ENCODE measurements at regions not wholly inside any gene's neighbourhood (a gene's known extent, or its start where the extent isn't known, plus 50 kb on each side); places are given as distances from the start of the nearest gene placed in this dataset.

DNA sequence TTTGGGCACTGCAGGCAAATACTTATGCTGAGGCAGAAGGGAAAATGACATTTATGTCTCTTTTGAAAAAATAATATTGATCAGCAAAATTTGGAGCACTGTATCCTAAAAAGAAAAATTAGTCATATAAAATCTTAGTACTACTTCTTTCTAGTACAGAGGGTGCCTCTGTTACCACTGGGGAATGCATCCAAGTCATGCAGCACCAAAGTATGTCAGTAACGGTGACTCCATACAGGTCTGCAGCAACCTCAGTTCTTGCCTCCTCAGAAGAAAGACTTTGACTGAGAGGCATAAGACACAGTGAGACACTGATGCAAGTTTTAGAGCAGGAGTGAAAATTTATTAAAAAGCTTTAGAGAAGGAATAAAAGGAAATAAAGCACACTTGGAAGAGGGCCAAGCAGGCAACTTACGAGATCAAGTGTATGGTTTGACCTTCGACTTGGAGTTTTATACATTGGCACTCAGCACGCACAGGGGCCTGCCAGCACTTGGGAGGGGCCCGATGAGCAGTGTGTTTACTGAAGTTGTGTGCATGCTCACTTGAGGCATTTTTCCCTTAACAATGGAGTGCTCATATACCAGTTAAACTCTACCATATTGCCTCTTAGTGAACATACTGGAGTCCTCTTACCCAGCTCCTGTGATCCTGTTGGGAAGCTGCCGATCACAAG is 1244.8 kb downstream of the EPHA7 start:
- CTCF ChIA-PET, result no interaction called here
- POLR2A ChIA-PET (ENCODE audit: low non-redundant PET), result no interaction called here
- no peak for DNase-seq (ENCODE audit: low spot score)
- TF ChIP-seq, protein P1, sequence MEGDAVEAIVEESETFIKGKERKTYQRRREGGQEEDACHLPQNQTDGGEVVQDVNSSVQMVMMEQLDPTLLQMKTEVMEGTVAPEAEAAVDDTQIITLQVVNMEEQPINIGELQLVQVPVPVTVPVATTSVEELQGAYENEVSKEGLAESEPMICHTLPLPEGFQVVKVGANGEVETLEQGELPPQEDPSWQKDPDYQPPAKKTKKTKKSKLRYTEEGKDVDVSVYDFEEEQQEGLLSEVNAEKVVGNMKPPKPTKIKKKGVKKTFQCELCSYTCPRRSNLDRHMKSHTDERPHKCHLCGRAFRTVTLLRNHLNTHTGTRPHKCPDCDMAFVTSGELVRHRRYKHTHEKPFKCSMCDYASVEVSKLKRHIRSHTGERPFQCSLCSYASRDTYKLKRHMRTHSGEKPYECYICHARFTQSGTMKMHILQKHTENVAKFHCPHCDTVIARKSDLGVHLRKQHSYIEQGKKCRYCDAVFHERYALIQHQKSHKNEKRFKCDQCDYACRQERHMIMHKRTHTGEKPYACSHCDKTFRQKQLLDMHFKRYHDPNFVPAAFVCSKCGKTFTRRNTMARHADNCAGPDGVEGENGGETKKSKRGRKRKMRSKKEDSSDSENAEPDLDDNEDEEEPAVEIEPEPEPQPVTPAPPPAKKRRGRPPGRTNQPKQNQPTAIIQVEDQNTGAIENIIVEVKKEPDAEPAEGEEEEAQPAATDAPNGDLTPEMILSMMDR (conservative IDR thresholded peaks at IDR 0.05; ENCODE audit: low read depth), result no peak
- H3K27ac ChIP-seq, result no peak overlapping the region

DNA sequence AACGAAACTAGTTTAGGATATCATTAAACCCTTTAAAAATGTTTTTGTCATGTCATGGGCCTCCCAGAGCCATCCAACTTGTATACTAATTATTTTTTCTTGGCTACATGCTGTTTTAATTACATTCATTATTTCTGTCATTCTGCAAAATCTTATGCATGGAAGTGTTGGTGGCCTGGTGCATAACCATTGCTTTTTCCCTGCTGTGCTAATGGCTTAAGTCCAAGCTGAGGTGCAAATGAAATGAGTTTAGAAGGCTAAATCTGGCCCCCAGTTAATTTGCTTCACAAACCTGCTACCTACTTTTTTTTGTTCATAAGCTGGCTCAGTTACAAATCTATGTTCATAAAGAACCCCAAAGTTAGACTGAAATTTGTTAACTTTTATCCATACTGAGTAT is 1249.9 kb downstream of the EPHA7 start:
- ChIA-PET POLR2A (ENCODE audit: low non-redundant PET) (no interaction called here), CTCF (no interaction called here)
- DNase-seq (ENCODE audit: low spot score), result no peak
- no peak overlapping the region for H3K27ac ChIP-seq
- TF ChIP-seq, protein P1 (conservative IDR thresholded peaks at IDR 0.05; ENCODE audit: low read depth), result no peak

DNA sequence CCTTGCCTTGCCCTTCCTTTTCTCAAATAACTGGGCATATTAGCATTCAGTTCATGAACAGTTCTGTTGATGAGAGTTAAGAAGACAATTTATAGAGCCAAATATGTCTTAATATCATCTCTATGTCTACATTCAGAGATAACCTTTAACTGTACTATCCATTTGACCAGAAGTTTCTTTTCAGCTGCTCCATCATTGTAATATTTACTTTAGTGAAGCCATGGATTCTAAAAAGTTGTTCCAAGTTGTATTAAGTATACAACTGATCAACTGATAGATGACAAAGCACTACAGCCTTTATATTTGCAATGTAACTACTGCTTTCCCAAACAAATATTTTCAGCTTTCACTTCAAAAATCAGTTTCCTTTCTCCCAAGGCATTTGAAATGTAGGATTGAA is 1252.7 kb downstream of the EPHA7 start:
- CTCF ChIA-PET, result no interaction called here

DNA sequence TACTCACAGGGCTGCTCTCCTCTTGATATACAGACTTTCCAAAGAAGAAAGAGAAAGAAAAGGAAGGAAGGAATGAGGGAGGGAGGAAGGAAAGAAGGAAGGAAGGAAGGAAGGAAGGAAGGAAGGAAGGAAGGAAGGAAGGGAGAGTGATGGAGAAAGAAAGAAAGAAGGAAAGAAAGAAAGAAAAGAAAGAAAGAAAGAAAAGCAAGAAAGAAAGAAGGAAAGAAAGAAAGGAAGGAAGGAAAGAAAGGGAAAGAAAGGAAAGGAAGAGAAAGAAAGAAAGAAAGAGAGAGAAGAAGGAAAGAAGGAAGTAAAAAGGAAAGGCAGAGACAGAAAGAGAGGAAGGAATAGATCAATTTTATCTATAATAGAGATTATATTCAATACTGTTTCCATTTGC is 1257.4 kb downstream of the EPHA7 start:
- TF ChIP-seq, protein P1 (conservative IDR thresholded peaks at IDR 0.05; ENCODE audit: low read depth), result no peak
- DNase-seq (ENCODE audit: low spot score), result no peak
- ChIA-PET CTCF (no interaction called here), POLR2A (ENCODE audit: low non-redundant PET) (no interaction called here)
- H3K27ac ChIP-seq, result no peak overlapping the region

More for the DNA sequence above, 1252.7 kb downstream of the EPHA7 start:
- DNase-seq (ENCODE audit: low spot score), result no peak
- TF ChIP-seq, protein P1 (conservative IDR thresholded peaks at IDR 0.05; ENCODE audit: low read depth), result no peak
- H3K27ac ChIP-seq, result no peak overlapping the region
- POLR2A ChIA-PET (ENCODE audit: low non-redundant PET), result no interaction called here

DNA sequence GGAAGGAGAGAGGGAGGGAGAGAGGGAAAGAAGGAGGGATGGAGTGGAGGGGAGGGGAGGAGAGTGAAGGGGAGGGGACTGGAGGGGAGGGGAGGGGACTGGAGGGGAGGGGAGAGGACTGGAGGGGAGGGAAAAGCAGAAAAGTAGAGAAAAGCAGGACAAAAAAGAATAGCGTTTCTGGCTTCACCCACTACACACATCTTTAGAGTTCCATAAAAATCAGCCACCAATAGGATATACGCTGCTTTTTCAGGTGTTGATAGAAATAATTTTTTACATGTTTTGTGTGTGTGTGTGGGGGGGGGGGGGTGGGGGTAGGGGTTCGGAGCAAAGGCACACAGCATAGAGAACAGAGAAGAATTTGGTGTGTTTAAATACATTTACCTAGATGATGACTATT is 1259.1 kb downstream of the EPHA7 start:
- TF ChIP-seq, protein P1 (conservative IDR thresholded peaks at IDR 0.05; ENCODE audit: low read depth), result no peak
- CTCF ChIA-PET, result no interaction called here
- DNase-seq (ENCODE audit: low spot score), result no peak
- POLR2A ChIA-PET (ENCODE audit: low non-redundant PET), result no interaction called here
- no peak overlapping the region for H3K27ac ChIP-seq

- CTCF ChIA-PET, result interaction anchor here (0.6 kb wide), 1 partner anchor 377 kb away, joined by 5 read pairs; no protein-coding TSS in a partner anchor
- POLR2A ChIA-PET (ENCODE audit: low non-redundant PET), result no interaction called here
- no peak for DNase-seq (ENCODE audit: low spot score)
- H3K27ac ChIP-seq, result no peak overlapping the region
- TF ChIP-seq, protein P1 (conservative IDR thresholded peaks at IDR 0.05; ENCODE audit: low read depth), result no peak
These were observed 1260.3 kb downstream of the EPHA7 start for GRCh38 chr6:92159046-92159445.
